Activated naive CD8-positive, alpha-beta T cell treated with anti-CD3 and anti-CD28 coated beads, Interleukin-2, amount 50 U/mL, for 24 hours (primary cell): ENCODE measurements at regions not wholly inside any gene's neighbourhood (a gene's known extent, or its start where the extent isn't known, plus 50 kb on each side); places are given as distances from the start of the nearest gene placed in this dataset.

Source experiments
- ATAC-seq: fragments of 150-1000 bp; cut with Tn5 transposase; one replicate; pipeline ENCODE4 v1.10.0; 2021
- DNase-seq: peaks from one replicate; pipeline ENCODE4 v3.0.0; 2021
- H3K27ac Mint-ChIP-seq: one replicate; pipeline ENCODE4 v1.8.0; 2021; ENCODE audit warnings: mild to moderate bottlenecking, mixed read lengths
- H3K27me3 Mint-ChIP-seq: one replicate; pipeline ENCODE4 v1.8.0; 2021; ENCODE audit warnings: mixed read lengths
- H3K36me3 Mint-ChIP-seq: one replicate; pipeline ENCODE4 v1.8.0; 2021; ENCODE audit warnings: low read depth, mixed read lengths
- H3K4me1 Mint-ChIP-seq: one replicate; pipeline ENCODE4 v1.8.0; 2021; ENCODE audit warnings: mixed read lengths
- H3K4me3 Mint-ChIP-seq: one replicate; pipeline ENCODE4 v1.8.0; 2021; ENCODE audit warnings: mild to moderate bottlenecking, moderate library complexity, mixed read lengths
- H3K9me3 Mint-ChIP-seq: one replicate; pipeline ENCODE4 v1.8.0; 2021; ENCODE audit warnings: mixed read lengths

- Mint-ChIP-seq H3K4me1 (peaks cover 5% of the 10 kb centered on the region), H3K36me3 (no peaks in the 10 kb centered on the region), H3K9me3 (no peaks in the 10 kb centered on the region), H3K27ac (no peak overlapping the region), H3K27me3 (peaks cover 5% of the 10 kb centered on the region), H3K4me3 (no peak overlapping the region)
- ATAC-seq (no peak), DNase-seq (no peak)
Measured at GRCh38 chr22:48262596-48263430, 1500.4 kb downstream of the TBC1D22A start.

DNA sequence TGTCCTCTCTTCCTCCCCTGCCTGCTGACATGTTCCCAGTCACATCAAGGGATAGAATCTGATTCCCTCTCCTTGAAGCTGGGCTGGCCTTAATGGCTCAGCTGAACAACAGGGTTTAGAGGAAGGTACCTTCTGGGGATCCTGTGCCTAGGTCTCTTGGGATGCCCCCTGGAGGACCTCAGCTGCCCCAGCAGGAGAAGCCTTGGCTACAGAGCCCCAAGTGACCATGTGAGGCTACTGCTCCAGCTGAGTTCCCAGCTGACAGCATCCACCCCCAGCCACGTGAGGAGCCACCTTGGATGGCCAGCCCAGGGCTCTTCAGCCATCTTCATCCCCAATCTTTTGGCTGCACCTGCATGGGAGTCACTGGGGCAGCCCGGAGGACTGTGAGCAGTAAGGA is 1499.3 kb downstream of the TBC1D22A start:
- ATAC-seq = no peak
- DNase-seq = no peak
- peaks cover 9% of the 10 kb centered on the region for H3K4me1 Mint-ChIP-seq

GRCh38 chr22:48261048-48261621 is 1498.7 kb downstream of the TBC1D22A start:
- Mint-ChIP-seq H3K4me1 (peaks cover 9% of the 10 kb centered on the region), H3K36me3 (no peaks in the 10 kb centered on the region), H3K27me3 (no peaks in the 10 kb centered on the region), H3K4me3 (no peak overlapping the region), H3K9me3 (no peaks in the 10 kb centered on the region), H3K27ac (no peak overlapping the region)
- DNase-seq (no peak), ATAC-seq (no peak)

More for the DNA sequence above, 1499.3 kb downstream of the TBC1D22A start:
- no peaks in the 10 kb centered on the region for H3K9me3 Mint-ChIP-seq
- H3K36me3 Mint-ChIP-seq = no peaks in the 10 kb centered on the region
- no peak overlapping the region for H3K4me3 Mint-ChIP-seq
- no peak overlapping the region for H3K27ac Mint-ChIP-seq
- H3K27me3 Mint-ChIP-seq = no peaks in the 10 kb centered on the region

DNA sequence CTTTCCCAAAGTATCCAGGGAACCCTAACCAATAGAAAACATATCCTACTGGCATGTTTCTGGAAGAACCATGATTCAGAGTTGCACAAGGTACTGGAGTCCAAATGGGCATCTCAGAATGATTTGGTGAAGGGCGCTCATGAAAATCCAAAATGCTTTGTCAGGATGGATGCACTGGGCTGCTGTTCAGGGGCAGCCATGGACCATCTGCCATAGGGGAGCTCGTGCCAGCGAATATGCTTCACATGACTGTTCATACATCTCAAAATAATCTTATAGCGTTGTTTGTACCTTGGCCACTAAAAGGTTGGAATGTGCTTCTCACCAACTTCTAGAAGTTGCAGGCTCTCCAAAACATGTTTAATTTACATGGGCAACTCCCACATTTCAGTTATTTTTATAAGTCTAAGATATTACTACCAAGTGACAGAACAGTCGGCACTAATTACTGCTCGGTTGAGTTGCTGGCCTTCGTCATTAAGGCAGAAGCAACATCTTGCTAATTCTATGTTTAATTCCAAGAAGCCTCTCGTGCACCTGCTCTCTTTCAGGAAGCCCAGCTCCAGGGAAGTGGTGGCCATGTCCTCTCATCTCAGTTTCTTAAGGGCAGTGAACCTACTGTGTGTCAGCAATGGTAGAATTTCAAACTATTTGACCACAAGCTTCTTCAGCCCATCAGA is 1497.7 kb downstream of the TBC1D22A start:
- H3K4me3 Mint-ChIP-seq = no peak overlapping the region
- no peaks in the 10 kb centered on the region for H3K36me3 Mint-ChIP-seq
- no peaks in the 10 kb centered on the region for H3K27me3 Mint-ChIP-seq
- ATAC-seq (no peak), DNase-seq (no peak)
- H3K27ac Mint-ChIP-seq = no peak overlapping the region
- H3K9me3 Mint-ChIP-seq = no peaks in the 10 kb centered on the region
- H3K4me1 Mint-ChIP-seq = peaks cover 9% of the 10 kb centered on the region

- no peaks in the 10 kb centered on the region for H3K36me3 Mint-ChIP-seq
- H3K4me1 Mint-ChIP-seq = peaks cover 9% of the 10 kb centered on the region
- H3K27me3 Mint-ChIP-seq = peaks cover 6% of the 10 kb centered on the region
- H3K4me3 Mint-ChIP-seq = no peak overlapping the region
- ATAC-seq (no peak), DNase-seq (no peak)
- no peaks in the 10 kb centered on the region for H3K9me3 Mint-ChIP-seq
- H3K27ac Mint-ChIP-seq = no peak overlapping the region
Measured at GRCh38 chr22:48258811-48259210, 1496.4 kb downstream of the TBC1D22A start.

- Mint-ChIP-seq H3K27ac (no peak overlapping the region), H3K4me1 (peaks cover 9% of the 10 kb centered on the region), H3K27me3 (peaks cover 11% of the 10 kb centered on the region), H3K4me3 (no peak overlapping the region), H3K36me3 (no peaks in the 10 kb centered on the region), H3K9me3 (no peaks in the 10 kb centered on the region)
- ATAC-seq = no peak
- DNase-seq = no peak
Measured at GRCh38 chr22:48258064-48258701, 1495.7 kb downstream of the TBC1D22A start.

- H3K4me3 Mint-ChIP-seq = no peak overlapping the region
- no peak for DNase-seq
- no peaks in the 10 kb centered on the region for H3K9me3 Mint-ChIP-seq
- peaks cover 11% of the 10 kb centered on the region for H3K27me3 Mint-ChIP-seq
- no peaks in the 10 kb centered on the region for H3K36me3 Mint-ChIP-seq
- ATAC-seq = no peak
- H3K27ac Mint-ChIP-seq = no peak overlapping the region
- H3K4me1 Mint-ChIP-seq = peaks cover 9% of the 10 kb centered on the region
Measured at GRCh38 chr22:48257685-48258055, 1495.2 kb downstream of the TBC1D22A start.

DNA sequence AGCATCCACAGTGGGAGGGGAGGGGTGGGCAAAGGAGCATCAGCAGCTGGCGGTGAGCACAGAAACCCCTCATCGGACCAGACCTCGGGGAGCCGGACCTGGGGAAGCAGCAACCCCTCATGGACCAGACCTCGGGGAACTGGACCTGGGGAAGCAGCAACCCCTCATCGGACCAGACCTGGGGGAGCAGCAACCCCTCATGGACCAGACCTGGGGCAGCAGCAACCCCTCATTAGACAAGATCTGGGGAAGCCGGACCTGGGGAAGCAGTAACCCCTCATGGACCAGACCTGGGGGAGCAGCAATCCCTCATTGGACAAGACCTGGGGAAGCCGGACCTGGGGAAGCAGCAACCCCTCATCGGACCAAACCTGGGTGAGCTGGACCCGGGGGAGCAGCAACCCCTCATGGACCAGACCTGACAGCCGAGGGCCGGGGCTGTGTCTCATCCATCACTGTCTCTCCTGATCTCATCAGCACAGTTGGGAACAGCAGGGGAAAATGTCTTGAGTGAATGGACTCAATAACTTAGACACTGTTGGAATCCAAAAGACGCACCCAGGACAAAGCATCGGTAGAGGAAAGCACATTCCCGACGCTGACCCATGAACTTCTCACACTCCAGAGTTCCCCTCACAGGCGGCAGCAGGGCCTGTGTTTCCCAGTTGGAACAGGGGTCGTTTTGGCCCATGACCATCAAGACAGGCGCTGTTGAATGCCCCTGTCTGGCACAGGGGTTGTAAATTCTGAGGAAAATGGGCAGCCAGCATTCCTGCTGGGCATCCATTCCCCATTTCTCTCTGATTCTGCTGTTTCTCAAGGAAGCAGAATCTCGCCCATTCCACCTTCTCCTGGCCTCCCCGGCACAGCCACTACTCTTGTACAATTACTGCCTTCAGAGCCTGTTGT is 1494.6 kb downstream of the TBC1D22A start:
- no peak overlapping the region for H3K27ac Mint-ChIP-seq
- DNase-seq = no peak
- no peaks in the 10 kb centered on the region for H3K36me3 Mint-ChIP-seq
- H3K4me1 Mint-ChIP-seq = peaks cover 9% of the 10 kb centered on the region
- peaks cover 11% of the 10 kb centered on the region for H3K27me3 Mint-ChIP-seq
- no peak for ATAC-seq
- no peak overlapping the region for H3K4me3 Mint-ChIP-seq
- H3K9me3 Mint-ChIP-seq = no peaks in the 10 kb centered on the region

GRCh38 chr22:48256041-48256739 is 1493.7 kb downstream of the TBC1D22A start:
- H3K27me3 Mint-ChIP-seq = peaks cover 15% of the 10 kb centered on the region
- no peak overlapping the region for H3K4me3 Mint-ChIP-seq
- H3K36me3 Mint-ChIP-seq = no peaks in the 10 kb centered on the region
- ATAC-seq = no peak
- no peak for DNase-seq
- H3K27ac Mint-ChIP-seq = no peak overlapping the region
- peaks cover 9% of the 10 kb centered on the region for H3K4me1 Mint-ChIP-seq
- H3K9me3 Mint-ChIP-seq = no peaks in the 10 kb centered on the region

GRCh38 chr22:48254311-48254873 is 1491.9 kb downstream of the TBC1D22A start:
- no peak overlapping the region for H3K27ac Mint-ChIP-seq

GRCh38 chr22:48253573-48253972 is 1491.1 kb downstream of the TBC1D22A start:
- Mint-ChIP-seq H3K36me3 (no peaks in the 10 kb centered on the region), H3K4me1 (peaks cover 9% of the 10 kb centered on the region), H3K27ac (no peak overlapping the region), H3K4me3 (no peak overlapping the region), H3K9me3 (no peaks in the 10 kb centered on the region), H3K27me3 (peaks cover 20% of the 10 kb centered on the region)
- ATAC-seq (no peak), DNase-seq (no peak)

More at GRCh38 chr22:48254311-48254873, 1491.9 kb downstream of the TBC1D22A start:
- peaks cover 20% of the 10 kb centered on the region for H3K27me3 Mint-ChIP-seq
- ATAC-seq (no peak), DNase-seq (no peak)
- H3K36me3 Mint-ChIP-seq = no peaks in the 10 kb centered on the region
- H3K9me3 Mint-ChIP-seq = no peaks in the 10 kb centered on the region
- no peak overlapping the region for H3K4me3 Mint-ChIP-seq
- H3K4me1 Mint-ChIP-seq = peaks cover 9% of the 10 kb centered on the region

- Mint-ChIP-seq H3K27me3 (peaks cover 21% of the 10 kb centered on the region), H3K9me3 (no peaks in the 10 kb centered on the region), H3K4me3 (no peak overlapping the region), H3K4me1 (peaks cover 7% of the 10 kb centered on the region), H3K36me3 (no peaks in the 10 kb centered on the region), H3K27ac (no peak overlapping the region)
- no peak for ATAC-seq
- DNase-seq = no peak
Measured at GRCh38 chr22:48253136-48253535, 1490.7 kb downstream of the TBC1D22A start.

- DNase-seq = no peak
- Mint-ChIP-seq H3K4me3 (no peak overlapping the region), H3K27ac (no peak overlapping the region), H3K9me3 (no peaks in the 10 kb centered on the region), H3K36me3 (no peaks in the 10 kb centered on the region), H3K27me3 (peaks cover 28% of the 10 kb centered on the region), H3K4me1 (no peaks in the 10 kb centered on the region)
- no peak for ATAC-seq
Measured at GRCh38 chr22:48251629-48252028, 1489.2 kb downstream of the TBC1D22A start.
